HepG2 (cell line): ENCODE measurements at regions not wholly inside any gene's neighbourhood (a gene's known extent, or its start where the extent isn't known, plus 50 kb on each side); places are given as distances from the start of the nearest gene placed in this dataset.

ENCODE experiments used
- ATAC-seq: fragments of 200-7000 bp; cut with Tn5 transposase; 3 replicates; pipeline ENCODE4 v1.9.1; 2020; ENCODE audit warnings: mild to moderate bottlenecking, moderate library complexity
- BruUV-seq: library from RNA; stranded (reverse); fragments of 400-500 nt; replicated peaks from 2 replicates; lab custom pipeline; 2021; lab: Mats Ljungman, UMichigan
- CTCF ChIA-PET: fragments of 300-600 bp; formaldehyde crosslinking; extraction: SDS; loops from one replicate; lab custom pipeline; 2021; ENCODE audit warnings: low total read pairs, inconsistent platforms, low intra/inter-chr PET ratio; lab: Yijun Ruan, JAX
- POLR2A ChIA-PET: fragments of 350-600 bp; sonication (Branson Sonifier 250); formaldehyde crosslinking; loops from one replicate; lab custom pipeline; 2020; ENCODE audit warnings: antibody characterized with exemption, inconsistent platforms; lab: Yijun Ruan, JAX
- DNase-seq: peaks from one replicate; pipeline ENCODE4 v3.0.0-alpha.2; 2015; ENCODE audit warnings: low spot score
- FAIRE-seq: peaks from 3 replicates; lab custom pipeline; 2011; peaks lifted over from hg19 to GRCh38; lab: Jason Lieb, UNC
- H2AFZ ChIP-seq: one replicate; pipeline ENCODE4 v1.6.1; 2011; ENCODE audit warnings: low read length, inconsistent platforms
- H3K27ac ChIP-seq: fragments of 300-600 bp; 3 replicates; pipeline ENCODE4 v1.8.0; 2011; ENCODE audit warnings: mixed run types, mild to moderate bottlenecking, mixed read lengths, low read length, inconsistent platforms; ENCODE audit not compliant: insufficient read depth; ENCODE audit errors: extremely low read length
- H3K27me3 ChIP-seq, 2 experiments: fragments of 200-600 bp in 1 of 2; 2 replicates in 1 of 2; 3 replicates in 1 of 2; pipeline versions ENCODE4 v1.6.0 to v1.8.0; 2011; ENCODE audit warnings: low read length in 2 of 2, mild to moderate bottlenecking in 2 of 2, moderate library complexity in 2 of 2, inconsistent platforms in 1 of 2; ENCODE audit not compliant: insufficient read depth in 2 of 2, control insufficient read depth in 1 of 2
- H3K36me3 ChIP-seq, 2 experiments: fragments of 200-600 bp in 1 of 2; replicated peaks in 1 of 2; 2 replicates in 1 of 2; 3 replicates in 1 of 2; pipeline versions ENCODE4 v1.5.1 to v1.8.0; 2011; ENCODE audit warnings: low read length in 2 of 2, inconsistent platforms in 1 of 2; ENCODE audit not compliant: insufficient read depth in 2 of 2, control insufficient read depth in 1 of 2
- H3K4me1 ChIP-seq: 2 replicates; pipeline ENCODE4 v1.5.1; 2012; ENCODE audit warnings: low read length, inconsistent platforms; ENCODE audit not compliant: insufficient read depth
- H3K4me2 ChIP-seq: 2 replicates; pipeline ENCODE4 v1.6.0; 2011; ENCODE audit warnings: low read depth, low read length, inconsistent platforms
- H3K4me3 ChIP-seq, 3 experiments: fragments of 200-600 bp in 1 of 3; sonication (generic), shearing (Covaris generic) in 1 of 3; replicated peaks in 1 of 3; 2 replicates each; pipeline ENCODE4 v1.5.1; 2011 to 2016; ENCODE audit warnings: low read length in 3 of 3, inconsistent platforms in 2 of 3, low read depth in 2 of 3, mild to moderate bottlenecking in 2 of 3, control low read depth in 1 of 3, mixed read lengths in 1 of 3; ENCODE audit not compliant: insufficient read depth in 1 of 3
- H3K79me2 ChIP-seq: one replicate; pipeline ENCODE4 v1.6.1; 2011; ENCODE audit warnings: low read length, inconsistent platforms; ENCODE audit not compliant: insufficient read depth
- H3K9ac ChIP-seq: 2 replicates; pipeline ENCODE4 v1.6.0; 2011; ENCODE audit warnings: mild to moderate bottlenecking, low read depth, low read length, inconsistent platforms; ENCODE audit not compliant: insufficient read depth
- H3K9me3 ChIP-seq: 2 replicates; pipeline ENCODE4 v1.5.1; 2012; ENCODE audit warnings: mild to moderate bottlenecking, low read length
- H4K20me1 ChIP-seq: 2 replicates; pipeline ENCODE4 v1.6.0; 2011; ENCODE audit warnings: inconsistent platforms, mild to moderate bottlenecking, low read length, moderate library complexity; ENCODE audit not compliant: insufficient read depth
- BORCS8-MEF2B ChIP-seq: sonication (generic); formaldehyde crosslinking; IDR thresholded peaks from 2 replicates; pipeline ENCODE4 v1.8.0; 2022; ENCODE audit warnings: mild to moderate bottlenecking, missing genetic modification reagents
- CCDC6 ChIP-seq: sonication (generic); formaldehyde crosslinking; IDR thresholded peaks from 2 replicates; pipeline ENCODE4 v1.8.1; 2022; ENCODE audit warnings: mild to moderate bottlenecking, missing genetic modification reagents, moderate library complexity
- DR1 ChIP-seq: sonication (generic); formaldehyde crosslinking; IDR thresholded peaks from 2 replicates; pipeline ENCODE4 v1.8.0; 2021; ENCODE audit warnings: mild to moderate bottlenecking, missing genetic modification reagents, inconsistent platforms
- KLF9 ChIP-seq: IDR thresholded peaks from 2 replicates; pipeline ENCODE4 v1.6.1; 2016; ENCODE audit warnings: low read depth
- PHF8 ChIP-seq: sonication (generic); formaldehyde crosslinking; IDR thresholded peaks from 2 replicates; pipeline ENCODE4 v1.5.0; 2020; ENCODE audit warnings: missing genetic modification reagents
- POLR2G ChIP-seq: fragments of 200-400 bp; formaldehyde crosslinking; IDR thresholded peaks from 2 replicates; pipeline ENCODE4 v1.6.1; 2018; ENCODE audit warnings: mild to moderate bottlenecking, low read depth, low read length, moderate library complexity
- SAFB2 ChIP-seq: sonication (generic); formaldehyde crosslinking; IDR thresholded peaks from 2 replicates; pipeline ENCODE4 v1.5.1; 2020; ENCODE audit warnings: missing genetic modification reagents, low read depth, mild to moderate bottlenecking, borderline replicate concordance
- TAF15 ChIP-seq: fragments of 200-400 bp; formaldehyde crosslinking; IDR thresholded peaks from one replicate; pipeline ENCODE4 v1.6.1; 2018; ENCODE audit warnings: mild to moderate bottlenecking, low read depth, low read length; ENCODE audit not compliant: poor library complexity, severe bottlenecking
- ZBTB20 ChIP-seq: sonication (generic); formaldehyde crosslinking; IDR thresholded peaks from 2 replicates; pipeline ENCODE4 v1.8.1; 2023; ENCODE audit warnings: missing genetic modification reagents, low read depth, mild to moderate bottlenecking, borderline replicate concordance
- ZNF607 ChIP-seq: sonication (generic); formaldehyde crosslinking; IDR thresholded peaks from 2 replicates; pipeline ENCODE4 v1.5.1; 2020; ENCODE audit warnings: missing genetic modification reagents, mild to moderate bottlenecking, borderline replicate concordance
- ZNF670 ChIP-seq: sonication (generic); formaldehyde crosslinking; IDR thresholded peaks from 2 replicates; pipeline ENCODE4 v1.8.0; 2022; ENCODE audit warnings: mild to moderate bottlenecking, missing genetic modification reagents, borderline replicate concordance
- WGBS: methylation state at CpG from one replicate; pipeline ENCODE4 v1.1.6; 2017; ENCODE audit warnings: low lambda C conversion rate; 5-methylcytosine and 5-hydroxymethylcytosine counted together
- in situ Hi-C: cut with HindIII; loops from 2 replicates; pipeline ENCODE4 v1.10.0; 2017; ENCODE audit warnings: low pct_unique_long_range_greater_than_20kb; ENCODE audit not compliant: extremely low pct_ligation_motif_present
- intact Hi-C: fragments of 100-400 bp; cut with micrococcal nuclease; formaldehyde crosslinking; loops from one replicate; pipeline ENCODE4 v1.10.0; 2022; ENCODE audit not compliant: unreplicated experiment
- TF ChIP-seq, protein P1 (sequence below): sonication (generic); formaldehyde crosslinking; conservative IDR thresholded peaks from 2 replicates; pipeline ENCODE4 v1.4.0; 2020; ENCODE audit warnings: missing genetic modification reagents
- TF ChIP-seq, protein P2 (sequence below): IDR thresholded peaks from 2 replicates; pipeline ENCODE4 v1.6.1; 2016; ENCODE audit warnings: low read depth
- TF ChIP-seq, protein P3 (sequence below): sonication (generic); formaldehyde crosslinking; IDR thresholded peaks from 2 replicates; pipeline ENCODE4 v1.8.1; 2023; ENCODE audit warnings: mild to moderate bottlenecking, missing genetic modification reagents
- TF ChIP-seq, protein P4 (sequence below): sonication (generic); formaldehyde crosslinking; IDR thresholded peaks from 2 replicates; pipeline ENCODE4 v1.8.1; 2023; ENCODE audit warnings: missing genetic modification reagents, inconsistent platforms, borderline replicate concordance

DNA sequence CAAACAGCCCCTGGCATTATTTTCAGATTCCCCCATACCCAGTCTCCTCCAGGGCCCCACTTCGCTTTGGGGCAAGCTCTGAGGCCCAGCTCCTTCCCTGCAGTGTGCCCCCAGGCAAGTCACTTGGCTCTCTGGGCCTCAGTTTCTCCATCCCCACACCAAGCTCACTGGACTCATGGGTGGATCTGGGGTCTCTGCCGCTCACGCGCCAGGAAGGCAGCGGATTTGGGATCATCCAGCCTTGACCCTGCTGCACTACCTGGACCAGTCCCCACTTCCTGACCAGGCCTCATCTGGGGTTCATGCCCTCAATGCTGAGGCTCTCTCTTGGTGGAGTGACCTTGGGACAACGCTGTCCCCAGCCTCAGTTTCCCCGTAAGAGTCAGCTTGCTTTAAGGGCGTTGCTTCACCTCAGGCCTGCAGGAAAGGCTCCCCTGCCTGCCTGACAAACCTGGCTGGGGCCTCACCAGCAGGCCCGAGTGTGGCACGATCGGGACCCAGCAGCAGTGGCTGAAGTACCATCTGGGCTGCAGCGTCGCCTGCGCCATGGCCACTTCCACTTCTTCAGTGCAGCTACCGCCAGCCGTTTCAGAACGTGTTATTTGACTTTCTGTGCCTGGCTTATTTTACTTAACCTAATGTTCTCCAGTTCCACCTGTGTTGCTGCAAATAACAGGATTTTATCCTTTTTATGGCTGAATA lies 519.6 kb upstream of the SEMA6A start (continued):
- TF ChIP-seq, protein P1, sequence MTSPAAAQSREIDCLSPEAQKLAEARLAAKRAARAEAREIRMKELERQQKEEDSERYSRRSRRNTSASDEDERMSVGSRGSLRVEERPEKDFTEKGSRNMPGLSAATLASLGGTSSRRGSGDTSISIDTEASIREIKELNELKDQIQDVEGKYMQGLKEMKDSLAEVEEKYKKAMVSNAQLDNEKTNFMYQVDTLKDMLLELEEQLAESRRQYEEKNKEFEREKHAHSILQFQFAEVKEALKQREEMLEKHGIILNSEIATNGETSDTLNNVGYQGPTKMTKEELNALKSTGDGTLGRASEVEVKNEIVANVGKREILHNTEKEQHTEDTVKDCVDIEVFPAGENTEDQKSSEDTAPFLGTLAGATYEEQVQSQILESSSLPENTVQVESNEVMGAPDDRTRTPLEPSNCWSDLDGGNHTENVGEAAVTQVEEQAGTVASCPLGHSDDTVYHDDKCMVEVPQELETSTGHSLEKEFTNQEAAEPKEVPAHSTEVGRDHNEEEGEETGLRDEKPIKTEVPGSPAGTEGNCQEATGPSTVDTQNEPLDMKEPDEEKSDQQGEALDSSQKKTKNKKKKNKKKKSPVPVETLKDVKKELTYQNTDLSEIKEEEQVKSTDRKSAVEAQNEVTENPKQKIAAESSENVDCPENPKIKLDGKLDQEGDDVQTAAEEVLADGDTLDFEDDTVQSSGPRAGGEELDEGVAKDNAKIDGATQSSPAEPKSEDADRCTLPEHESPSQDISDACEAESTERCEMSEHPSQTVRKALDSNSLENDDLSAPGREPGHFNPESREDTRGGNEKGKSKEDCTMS: no peak
- TF ChIP-seq, all 625 proteins: peak for 0

DNA sequence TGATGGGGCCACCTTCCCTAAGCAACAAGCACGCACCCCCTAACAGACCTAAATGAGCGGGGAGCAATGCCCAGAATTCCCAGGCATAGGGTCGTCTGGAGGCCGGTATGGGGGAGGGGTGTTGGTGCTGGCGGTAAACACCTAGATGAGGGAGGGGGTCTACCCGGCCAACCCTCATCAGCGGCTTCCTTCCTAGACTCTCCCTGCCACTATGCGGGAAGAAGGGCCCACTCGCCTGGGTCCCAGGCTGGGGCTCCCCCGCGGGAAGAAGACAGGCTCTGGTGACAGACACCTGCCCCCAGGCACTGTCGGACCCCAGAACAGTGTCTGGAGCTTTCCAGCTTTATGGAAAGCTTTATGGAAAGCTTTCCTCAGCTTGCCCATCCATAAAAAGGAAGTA lies 519.0 kb upstream of the SEMA6A start:
- Histone ChIP-seq H4K20me1 (no peaks in the 10 kb centered on the region), H3K4me2 (no peak overlapping the region), H3K4me3 (no peak overlapping the region), H3K27ac (no peak overlapping the region), H3K36me3 (no peaks in the 10 kb centered on the region), H3K79me2 (no peaks in the 10 kb centered on the region), H3K4me1 (no peaks in the 10 kb centered on the region), H2AFZ (no peak overlapping the region), H3K27me3 (no peaks in the 10 kb centered on the region), H3K9me3 (no peaks in the 10 kb centered on the region), H3K9ac (no peak overlapping the region)
- in situ Hi-C loops: no loop called here
- BruUV-seq: no TSS peak
- FAIRE-seq (no peak), ATAC-seq (no peak), DNase-seq (no peak)
- CTCF ChIA-PET: no interaction called here
- intact Hi-C loops: no loop called here
- 38% methylated on average over 12 of the region's 12 CpGs for WGBS
- POLR2A ChIA-PET: no interaction called here
- TF ChIP-seq ZNF607 (CRISPR knock-in tag) (no peak), KLF9 (no peak), SAFB2 (CRISPR knock-in tag) (no peak), PHF8 (CRISPR knock-in tag) (no peak), DR1 (CRISPR knock-in tag) (no peak), ZBTB20 (CRISPR knock-in tag) (no peak), ZNF670 (no peak), CCDC6 (no peak), BORCS8-MEF2B (CRISPR knock-in tag) (no peak), TAF15 (no peak), POLR2G (no peak)
- TF ChIP-seq, protein P2, sequence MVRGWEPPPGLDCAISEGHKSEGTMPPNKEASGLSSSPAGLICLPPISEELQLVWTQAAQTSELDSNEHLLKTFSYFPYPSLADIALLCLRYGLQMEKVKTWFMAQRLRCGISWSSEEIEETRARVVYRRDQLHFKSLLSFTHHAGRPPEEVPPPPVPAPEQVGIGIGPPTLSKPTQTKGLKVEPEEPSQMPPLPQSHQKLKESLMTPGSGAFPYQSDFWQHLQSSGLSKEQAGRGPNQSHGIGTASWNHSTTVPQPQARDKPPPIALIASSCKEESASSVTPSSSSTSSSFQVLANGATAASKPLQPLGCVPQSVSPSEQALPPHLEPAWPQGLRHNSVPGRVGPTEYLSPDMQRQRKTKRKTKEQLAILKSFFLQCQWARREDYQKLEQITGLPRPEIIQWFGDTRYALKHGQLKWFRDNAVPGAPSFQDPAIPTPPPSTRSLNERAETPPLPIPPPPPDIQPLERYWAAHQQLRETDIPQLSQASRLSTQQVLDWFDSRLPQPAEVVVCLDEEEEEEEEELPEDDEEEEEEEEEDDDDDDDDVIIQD (CRISPR knock-in tag): no peak
- TF ChIP-seq, protein P3, sequence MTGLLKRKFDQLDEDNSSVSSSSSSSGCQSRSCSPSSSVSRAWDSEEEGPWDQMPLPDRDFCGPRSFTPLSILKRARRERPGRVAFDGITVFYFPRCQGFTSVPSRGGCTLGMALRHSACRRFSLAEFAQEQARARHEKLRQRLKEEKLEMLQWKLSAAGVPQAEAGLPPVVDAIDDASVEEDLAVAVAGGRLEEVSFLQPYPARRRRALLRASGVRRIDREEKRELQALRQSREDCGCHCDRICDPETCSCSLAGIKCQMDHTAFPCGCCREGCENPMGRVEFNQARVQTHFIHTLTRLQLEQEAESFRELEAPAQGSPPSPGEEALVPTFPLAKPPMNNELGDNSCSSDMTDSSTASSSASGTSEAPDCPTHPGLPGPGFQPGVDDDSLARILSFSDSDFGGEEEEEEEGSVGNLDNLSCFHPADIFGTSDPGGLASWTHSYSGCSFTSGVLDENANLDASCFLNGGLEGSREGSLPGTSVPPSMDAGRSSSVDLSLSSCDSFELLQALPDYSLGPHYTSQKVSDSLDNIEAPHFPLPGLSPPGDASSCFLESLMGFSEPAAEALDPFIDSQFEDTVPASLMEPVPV (CRISPR knock-in tag): no peak
- TF ChIP-seq, protein P4, sequence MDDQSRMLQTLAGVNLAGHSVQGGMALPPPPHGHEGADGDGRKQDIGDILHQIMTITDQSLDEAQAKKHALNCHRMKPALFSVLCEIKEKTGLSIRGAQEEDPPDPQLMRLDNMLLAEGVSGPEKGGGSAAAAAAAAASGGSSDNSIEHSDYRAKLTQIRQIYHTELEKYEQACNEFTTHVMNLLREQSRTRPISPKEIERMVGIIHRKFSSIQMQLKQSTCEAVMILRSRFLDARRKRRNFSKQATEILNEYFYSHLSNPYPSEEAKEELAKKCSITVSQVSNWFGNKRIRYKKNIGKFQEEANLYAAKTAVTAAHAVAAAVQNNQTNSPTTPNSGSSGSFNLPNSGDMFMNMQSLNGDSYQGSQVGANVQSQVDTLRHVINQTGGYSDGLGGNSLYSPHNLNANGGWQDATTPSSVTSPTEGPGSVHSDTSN (CRISPR knock-in tag): no peak
